Neural progenitor cell (in vitro differentiated cells): ENCODE measurements at regions not wholly inside any gene's neighbourhood (a gene's known extent, or its start where the extent isn't known, plus 50 kb on each side); places are given as distances from the start of the nearest gene placed in this dataset.
A peak's percentile ranks its signal among the peaks of the same experiment; 100 is the strongest.

Experiments used
- DNase-seq: peaks from one replicate; pipeline ENCODE4 v3.0.0-alpha.2; 2016; ENCODE audit warnings: low spot score
- H2AFZ ChIP-seq: fragments of 200-600 bp; sonication (generic); replicated peaks from 2 replicates; pipeline ENCODE4 v1.6.1; 2016; ENCODE audit warnings: antibody characterized with exemption
- H3F3A ChIP-seq: fragments of 200-600 bp; sonication (generic); 2 replicates; pipeline ENCODE4 v1.6.1; 2016; ENCODE audit warnings: antibody characterized with exemption, low read depth
- H3K27ac ChIP-seq: fragments of 200-600 bp; sonication (generic); 2 replicates; pipeline ENCODE4 v1.5.1; 2016; ENCODE audit warnings: mild to moderate bottlenecking
- H3K27me3 ChIP-seq: fragments of 200-600 bp; sonication (generic); 2 replicates; pipeline ENCODE4 v1.6.1; 2016; ENCODE audit warnings: mild to moderate bottlenecking, moderate library complexity
- H3K36me3 ChIP-seq: fragments of 200-600 bp; sonication (generic); 2 replicates; pipeline ENCODE4 v1.5.1; 2016
- H3K4me1 ChIP-seq: fragments of 200-600 bp; sonication (generic); 2 replicates; pipeline ENCODE4 v1.6.1; 2016; ENCODE audit warnings: mixed run types
- H3K4me2 ChIP-seq: fragments of 200-600 bp; sonication (generic); 2 replicates; pipeline ENCODE4 v1.6.1; 2016
- H3K4me3 ChIP-seq: fragments of 200-600 bp; sonication (generic); 2 replicates; pipeline ENCODE4 v1.5.1; 2016
- H3K79me2 ChIP-seq: fragments of 200-600 bp; sonication (generic); 2 replicates; pipeline ENCODE4 v1.6.1; 2016; ENCODE audit warnings: low read depth
- H3K9ac ChIP-seq: fragments of 200-600 bp; sonication (generic); 2 replicates; pipeline ENCODE4 v1.6.1; 2016
- H3K9me3 ChIP-seq: fragments of 200-600 bp; sonication (generic); 2 replicates; pipeline ENCODE4 v1.5.1; 2016; ENCODE audit warnings: low read depth
- H4K20me1 ChIP-seq: fragments of 200-600 bp; sonication (generic); 2 replicates; pipeline ENCODE4 v1.6.1; 2016; ENCODE audit warnings: low read depth
- H3K27ac Mint-ChIP-seq: 3 replicates; pipeline ENCODE4 v1.8.0; 2021; ENCODE audit warnings: mixed read lengths
- H3K27me3 Mint-ChIP-seq: 2 replicates; pipeline ENCODE4 v1.8.0; 2022; ENCODE audit warnings: low read depth, mild to moderate bottlenecking, inconsistent platforms, moderate library complexity, mixed read lengths; ENCODE audit not compliant: insufficient read depth
- H3K36me3 Mint-ChIP-seq: 3 replicates; pipeline ENCODE4 v1.8.0; 2021; ENCODE audit warnings: mixed read lengths
- H3K4me1 Mint-ChIP-seq: 3 replicates; pipeline ENCODE4 v1.8.0; 2021; ENCODE audit warnings: mixed read lengths
- H3K4me3 Mint-ChIP-seq: 3 replicates; pipeline ENCODE4 v1.8.0; 2021; ENCODE audit warnings: mild to moderate bottlenecking, moderate library complexity, mixed read lengths
- H3K9me3 Mint-ChIP-seq: 3 replicates; pipeline ENCODE4 v1.8.0; 2020; ENCODE audit warnings: mixed read lengths
- CTCF ChIP-seq: fragments of 200-600 bp; sonication (generic); IDR thresholded peaks from 2 replicates; pipeline ENCODE4 v1.5.1; 2017; ENCODE audit warnings: antibody characterized with exemption, mild to moderate bottlenecking
- EZH2 ChIP-seq: fragments of 200-600 bp; sonication (generic); IDR thresholded peaks from 2 replicates; pipeline ENCODE4 v1.6.1; 2017; ENCODE audit warnings: antibody characterized with exemption, mild to moderate bottlenecking, moderate library complexity
- EZH2phosphoT487 ChIP-seq: fragments of 200-600 bp; sonication (generic); IDR thresholded peaks from 2 replicates; pipeline ENCODE4 v1.6.1; 2017; ENCODE audit warnings: antibody characterized with exemption

GRCh38 chr22:47781427-47782111 is 1019.1 kb downstream of the TBC1D22A start:
- no peaks in the 10 kb centered on the region for H3K27me3 ChIP-seq
- peaks cover 8% of the 10 kb centered on the region for H3K4me1 ChIP-seq
- Mint-ChIP-seq H3K27me3 (peaks cover 13% of the 10 kb centered on the region), H3K4me1 (peaks cover 16% of the 10 kb centered on the region), H3K27ac (peak overlapping the region; percentile 61), H3K4me3 (no peak overlapping the region), H3K9me3 (peaks cover 30% of the 10 kb centered on the region), H3K36me3 (peaks cover 2% of the 10 kb centered on the region)
- no peak overlapping the region for H3K27ac ChIP-seq
- H3F3A ChIP-seq = no peaks in the 10 kb centered on the region
- no peak overlapping the region for H3K4me2 ChIP-seq
- H2AFZ ChIP-seq = no peak overlapping the region
- DNase-seq = no peak
- no peaks in the 10 kb centered on the region for H3K79me2 ChIP-seq
- no peak overlapping the region for H3K4me3 ChIP-seq
- H4K20me1 ChIP-seq = no peaks in the 10 kb centered on the region
- H3K9me3 ChIP-seq = no peaks in the 10 kb centered on the region
- no peak overlapping the region for H3K9ac ChIP-seq
- TF ChIP-seq EZH2 (no peak), CTCF (no peak), EZH2phosphoT487 (no peak)
- H3K36me3 ChIP-seq = no peaks in the 10 kb centered on the region

GRCh38 chr22:47781024-47781423 is 1018.6 kb downstream of the TBC1D22A start:
- Histone ChIP-seq H3K4me3 (no peak overlapping the region), H3K36me3 (no peaks in the 10 kb centered on the region), H4K20me1 (no peaks in the 10 kb centered on the region), H3K9me3 (no peaks in the 10 kb centered on the region), H3K9ac (no peak overlapping the region), H2AFZ (no peak overlapping the region), H3K4me2 (no peak overlapping the region), H3K27ac (no peak overlapping the region), H3K27me3 (no peaks in the 10 kb centered on the region), H3K79me2 (no peaks in the 10 kb centered on the region), H3K4me1 (peaks cover 8% of the 10 kb centered on the region), H3F3A (no peaks in the 10 kb centered on the region)
- Mint-ChIP-seq H3K36me3 (peaks cover 2% of the 10 kb centered on the region), H3K27me3 (peaks cover 13% of the 10 kb centered on the region), H3K9me3 (peaks cover 26% of the 10 kb centered on the region), H3K4me3 (no peak overlapping the region), H3K4me1 (peaks cover 16% of the 10 kb centered on the region), H3K27ac (no peak overlapping the region)
- no peak for TF ChIP-seq EZH2phosphoT487
- no peak for TF ChIP-seq EZH2
- TF ChIP-seq CTCF = no peak
- no peak for DNase-seq

- Mint-ChIP-seq H3K4me3 (no peak overlapping the region), H3K27me3 (peaks cover 13% of the 10 kb centered on the region), H3K27ac (no peak overlapping the region), H3K36me3 (peaks cover 2% of the 10 kb centered on the region), H3K4me1 (peaks cover 16% of the 10 kb centered on the region), H3K9me3 (peaks cover 20% of the 10 kb centered on the region)
- Histone ChIP-seq H3K27ac (no peak overlapping the region), H3K36me3 (no peaks in the 10 kb centered on the region), H2AFZ (no peak overlapping the region), H3K4me2 (no peak overlapping the region), H3K9ac (no peak overlapping the region), H3K27me3 (no peaks in the 10 kb centered on the region), H3F3A (no peaks in the 10 kb centered on the region), H4K20me1 (no peaks in the 10 kb centered on the region), H3K4me3 (no peak overlapping the region), H3K79me2 (no peaks in the 10 kb centered on the region), H3K4me1 (peaks cover 8% of the 10 kb centered on the region), H3K9me3 (no peaks in the 10 kb centered on the region)
- DNase-seq = no peak
- no peak for TF ChIP-seq EZH2phosphoT487
- TF ChIP-seq CTCF = no peak
- no peak for TF ChIP-seq EZH2
Measured at GRCh38 chr22:47780281-47780875, 1017.9 kb downstream of the TBC1D22A start.
